ENCODE measurements at regions not wholly inside any gene's neighbourhood (a gene's known extent, or its start where the extent isn't known, plus 50 kb on each side); places are given as distances from the start of the nearest gene placed in this dataset.

DNA sequence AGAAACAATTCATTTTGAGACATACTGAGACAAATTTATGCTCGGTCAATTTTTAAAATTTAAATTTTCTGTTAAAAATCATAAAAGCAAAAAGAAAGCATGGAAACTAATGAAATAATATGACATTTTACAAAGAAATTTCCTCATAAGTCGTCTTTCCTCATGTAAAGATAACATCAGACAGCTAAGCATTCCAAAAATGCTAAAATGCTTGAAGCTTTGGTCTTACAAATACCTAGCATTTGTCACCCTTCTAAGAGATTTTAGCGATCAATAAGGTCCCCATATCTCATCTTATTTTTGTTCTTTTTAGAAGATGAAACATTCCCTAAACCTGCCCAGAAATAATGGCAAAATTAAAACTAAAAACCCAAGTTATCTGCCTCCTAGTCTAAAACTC, 68.5 kb upstream of the FREM2 start:
- no peak for ATAC-seq

DNA sequence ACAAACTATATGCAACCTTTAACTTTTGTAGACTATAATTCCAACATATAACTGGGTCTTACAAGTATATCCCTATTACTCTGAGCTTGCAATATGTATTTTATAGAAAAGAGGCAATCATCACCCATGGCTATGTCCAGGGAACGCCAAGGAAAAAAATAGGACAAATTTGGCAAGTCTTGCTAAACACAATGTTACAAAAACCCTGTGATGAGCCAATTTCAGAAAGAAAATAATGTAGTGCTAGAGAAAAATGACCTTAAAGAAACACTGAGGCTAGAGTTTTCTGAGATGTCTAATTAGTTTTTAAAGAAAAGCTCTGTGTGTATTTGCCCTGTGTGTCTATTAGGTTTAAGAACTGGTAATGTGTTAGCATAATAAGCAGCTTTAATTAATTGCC, 68.0 kb upstream of the FREM2 start:
- no peak for ATAC-seq

DNA sequence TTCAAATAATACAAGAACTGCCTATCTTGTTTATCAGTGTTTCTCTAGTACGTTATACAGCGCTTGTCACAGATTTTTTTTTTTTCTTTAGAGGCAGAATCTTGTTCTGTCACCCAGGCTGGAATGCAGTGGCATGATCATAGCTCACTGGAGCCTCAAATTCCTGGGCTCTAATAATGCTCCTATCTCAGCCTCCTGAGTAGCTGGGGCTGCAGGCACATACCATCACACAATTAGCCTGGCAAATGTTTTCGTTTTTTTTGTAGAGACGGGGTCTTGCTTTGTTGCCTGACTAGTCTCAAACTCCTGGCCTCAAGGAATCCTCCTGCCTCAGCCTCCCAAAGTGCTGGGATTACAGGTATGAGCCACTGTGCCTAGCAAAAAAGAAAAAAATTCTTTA, 66.0 kb upstream of the FREM2 start:
- no peak for ATAC-seq

DNA sequence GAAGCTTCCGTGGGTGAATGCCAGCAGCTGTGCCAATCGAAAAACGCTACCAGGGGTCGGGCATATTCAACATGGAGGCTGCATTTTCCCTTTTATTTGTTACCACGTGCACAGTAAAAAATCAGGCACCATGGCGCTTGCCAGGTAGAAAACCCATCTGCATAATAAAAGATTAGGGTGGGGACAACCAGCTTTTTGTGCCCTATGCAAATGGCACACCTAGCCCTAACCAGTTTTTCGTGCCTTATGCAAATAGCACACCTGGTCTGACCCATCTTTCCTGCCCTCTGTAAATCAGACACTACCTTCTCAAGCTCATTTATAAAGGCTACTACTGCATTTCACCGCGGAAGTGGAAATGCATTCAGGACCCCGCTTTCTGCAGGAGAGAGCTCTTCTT, 62.1 kb upstream of the FREM2 start:
- no peak for ATAC-seq

DNA sequence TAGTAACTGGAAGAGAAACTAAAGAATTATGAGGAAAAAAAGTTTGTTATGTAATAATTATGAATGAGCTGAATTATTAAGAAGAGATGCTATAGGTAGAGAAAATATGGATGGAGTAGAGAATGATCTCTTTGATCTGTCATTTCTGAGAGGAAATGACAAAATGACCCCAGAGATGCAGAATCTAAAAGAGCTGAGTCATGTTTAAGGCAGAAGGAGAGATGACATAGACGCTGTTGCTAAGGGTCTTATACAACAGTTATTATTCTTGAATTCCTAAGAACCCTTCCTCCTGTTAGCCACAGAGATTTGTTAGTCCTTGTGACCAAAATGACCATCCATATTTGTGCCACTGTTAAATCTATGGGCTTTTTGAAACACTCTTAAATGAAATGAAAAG, 58.3 kb upstream of the FREM2 start:
- ATAC-seq, result no peak

DNA sequence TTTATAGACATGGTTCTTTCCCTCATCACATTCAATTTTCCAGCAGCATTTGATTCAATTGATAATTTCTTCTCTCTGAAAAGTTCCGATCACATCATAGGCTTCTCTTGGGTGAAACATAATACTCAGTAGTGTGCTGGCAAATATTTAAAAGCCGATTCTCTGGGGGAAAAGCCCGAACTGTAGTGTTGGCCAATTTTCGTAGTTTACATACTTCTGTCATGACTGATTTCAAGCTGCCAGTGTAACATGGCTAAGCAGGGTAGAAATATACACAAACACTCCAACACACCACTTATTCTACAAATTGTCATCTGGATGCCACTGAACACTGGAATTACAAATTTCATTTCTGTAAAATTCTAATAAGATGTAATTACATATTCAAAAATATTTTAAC, 56.1 kb upstream of the FREM2 start:
- no peak for ATAC-seq

DNA sequence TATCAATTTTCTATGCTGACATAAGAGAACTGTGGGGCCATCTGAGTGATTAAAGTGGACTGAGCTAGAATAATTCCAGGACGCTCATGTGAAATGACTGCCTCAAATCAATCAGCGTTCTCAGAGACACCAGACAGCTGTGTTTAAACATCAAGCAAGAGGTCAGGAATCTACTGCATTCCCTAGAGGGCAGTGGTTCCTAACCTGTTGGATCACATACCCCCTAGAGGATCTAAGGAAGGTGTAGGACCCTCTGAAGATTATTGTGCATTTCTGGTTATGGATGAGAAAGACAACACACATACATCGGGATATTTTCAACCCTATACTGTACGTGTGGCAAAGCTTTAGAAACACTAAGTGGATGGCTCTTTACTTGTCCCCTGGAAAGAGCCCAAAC, 51.8 kb upstream of the FREM2 start:
- no peak for ATAC-seq

DNA sequence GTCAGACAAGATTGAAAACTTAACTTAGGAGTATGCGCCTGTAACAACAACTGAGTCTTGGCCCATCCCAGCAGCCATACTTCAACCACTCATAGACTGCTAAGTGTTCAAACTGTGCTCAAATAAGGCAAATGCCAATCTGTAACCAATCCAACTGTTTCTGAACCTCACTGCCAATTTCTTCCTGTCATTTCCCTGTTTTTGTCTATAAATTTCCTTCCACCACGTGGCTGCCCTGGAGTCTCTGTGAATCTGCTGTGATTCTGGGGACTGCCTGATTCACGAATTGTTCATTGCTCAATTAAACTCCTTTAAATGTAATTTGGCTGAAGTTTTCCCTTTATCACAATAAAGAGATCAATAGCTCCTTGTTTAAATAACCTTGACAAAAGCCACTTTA, 50.8 kb upstream of the FREM2 start:
- ATAC-seq, result no peak

DNA sequence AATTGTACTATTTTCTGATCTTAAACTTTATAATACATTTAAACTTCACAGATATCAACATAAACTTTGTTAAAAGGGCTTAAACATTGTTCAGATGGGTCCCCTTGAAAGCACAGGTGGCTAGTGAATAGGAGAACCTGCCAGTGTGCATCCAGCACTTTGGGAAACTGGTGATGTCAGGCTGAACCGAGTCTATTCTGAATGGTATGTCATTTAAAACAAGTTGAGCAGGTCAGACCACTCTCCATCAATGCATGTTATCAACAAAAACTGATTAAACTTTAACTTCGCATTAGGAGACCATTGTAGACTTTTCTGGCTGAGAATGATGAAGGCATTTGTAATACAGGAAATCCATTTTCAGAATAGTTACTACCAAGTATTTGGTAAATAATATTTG, 50.1 kb upstream of the FREM2 start:
- ATAC-seq, result no peak

All from activated CD4-positive, CD25-positive, alpha-beta regulatory T cell treated with anti-CD3 and anti-CD28 coated beads, Interleukin-2, amount 50 U/mL, for 24 hours (primary cell).